Astrocyte (in vitro differentiated cells and primary cell): ENCODE measurements at regions not wholly inside any gene's neighbourhood (a gene's known extent, or its start where the extent isn't known, plus 50 kb on each side); places are given as distances from the start of the nearest gene placed in this dataset.

ENCODE experiments used
- DNase-seq: peaks from one replicate; pipeline ENCODE4 v3.0.0-alpha.2; 2010; ENCODE audit warnings: low read depth
- FAIRE-seq: peaks from 2 replicates; lab custom pipeline; 2011; peaks lifted over from hg19 to GRCh38; lab: Jason Lieb, UNC
- H2AFZ ChIP-seq: 2 replicates; pipeline ENCODE4 v1.6.0; 2012; ENCODE audit warnings: low read depth, low read length, inconsistent platforms
- H3K27ac ChIP-seq: 2 replicates; pipeline ENCODE4 v1.5.1; 2011; ENCODE audit warnings: low read depth, low read length, inconsistent platforms
- H3K27me3 ChIP-seq: 2 replicates; pipeline ENCODE4 v1.6.0; 2011; ENCODE audit warnings: low read length, inconsistent platforms; ENCODE audit not compliant: insufficient read depth
- H3K36me3 ChIP-seq: 2 replicates; pipeline ENCODE4 v1.5.1; 2011; ENCODE audit warnings: low read length, inconsistent platforms; ENCODE audit not compliant: insufficient read depth
- H3K4me1 ChIP-seq: 2 replicates; pipeline ENCODE4 v1.5.1; 2011; ENCODE audit warnings: low read length, inconsistent platforms; ENCODE audit not compliant: insufficient read depth
- H3K4me2 ChIP-seq: 2 replicates; pipeline ENCODE4 v1.6.0; 2012; ENCODE audit warnings: low read length, inconsistent platforms
- H3K4me3 ChIP-seq: 2 replicates; pipeline ENCODE4 v1.5.1; 2011; ENCODE audit warnings: low read depth, mild to moderate bottlenecking, low read length, inconsistent platforms; ENCODE audit not compliant: insufficient read depth
- H3K79me2 ChIP-seq: 2 replicates; pipeline ENCODE4 v1.6.0; 2012; ENCODE audit warnings: mild to moderate bottlenecking, low read length, inconsistent platforms; ENCODE audit not compliant: insufficient read depth
- H3K9ac ChIP-seq: 2 replicates; pipeline ENCODE4 v1.6.0; 2012; ENCODE audit warnings: mild to moderate bottlenecking, low read length, inconsistent platforms
- H3K9me3 ChIP-seq: 2 replicates; pipeline ENCODE4 v1.5.1; 2012; ENCODE audit warnings: low read depth, mild to moderate bottlenecking, low read length, inconsistent platforms; ENCODE audit not compliant: insufficient read depth
- H4K20me1 ChIP-seq: 2 replicates; pipeline ENCODE4 v1.6.0; 2012; ENCODE audit warnings: low read length, inconsistent platforms; ENCODE audit not compliant: insufficient read depth
- H3K27ac Mint-ChIP-seq: one replicate; pipeline ENCODE4 v1.8.0; 2021; ENCODE audit warnings: mild to moderate bottlenecking, mixed read lengths; ENCODE audit not compliant: unreplicated experiment
- H3K27me3 Mint-ChIP-seq: one replicate; pipeline ENCODE4 v1.8.0; 2021; ENCODE audit warnings: low read depth, mixed read lengths; ENCODE audit not compliant: unreplicated experiment
- H3K36me3 Mint-ChIP-seq: one replicate; pipeline ENCODE4 v1.8.0; 2021; ENCODE audit warnings: low read depth, mixed read lengths; ENCODE audit not compliant: unreplicated experiment
- H3K4me1 Mint-ChIP-seq: one replicate; pipeline ENCODE4 v1.8.0; 2021; ENCODE audit warnings: low read depth, mixed read lengths; ENCODE audit not compliant: unreplicated experiment
- H3K4me3 Mint-ChIP-seq: one replicate; pipeline ENCODE4 v1.8.0; 2021; ENCODE audit warnings: mild to moderate bottlenecking, moderate library complexity, mixed read lengths; ENCODE audit not compliant: unreplicated experiment
- H3K9me3 Mint-ChIP-seq: one replicate; pipeline ENCODE4 v1.8.0; 2021; ENCODE audit warnings: mild to moderate bottlenecking, mixed read lengths; ENCODE audit not compliant: unreplicated experiment
- CTCF ChIP-seq: IDR thresholded peaks from 2 replicates; pipeline ENCODE4 v1.5.1; 2011; ENCODE audit warnings: low read depth, mild to moderate bottlenecking, inconsistent platforms, low read length, moderate library complexity; ENCODE audit not compliant: insufficient read depth
- EZH2 ChIP-seq: IDR thresholded peaks from 2 replicates; pipeline ENCODE4 v1.6.1; 2012; ENCODE audit warnings: mild to moderate bottlenecking, low read length, inconsistent platforms; ENCODE audit not compliant: insufficient read depth

- no peaks in the 10 kb centered on the region for H3K36me3 Mint-ChIP-seq
- Histone ChIP-seq H3K27me3 (no peaks in the 10 kb centered on the region), H3K9me3 (peaks cover 4% of the 10 kb centered on the region), H3K4me1 (no peaks in the 10 kb centered on the region), H3K79me2 (no peaks in the 10 kb centered on the region), H3K4me3 (no peak overlapping the region), H2AFZ (no peak overlapping the region), H4K20me1 (no peaks in the 10 kb centered on the region), H3K27ac (no peak overlapping the region), H3K9ac (no peak overlapping the region), H3K4me2 (no peak overlapping the region), H3K36me3 (no peaks in the 10 kb centered on the region)
- H3K4me3 Mint-ChIP-seq = no peak overlapping the region
- FAIRE-seq = no peak
- no peaks in the 10 kb centered on the region for H3K9me3 Mint-ChIP-seq
- H3K27me3 Mint-ChIP-seq = no peaks in the 10 kb centered on the region
- H3K27ac Mint-ChIP-seq = peak overlapping the region; percentile 23
- H3K4me1 Mint-ChIP-seq = peaks cover 11% of the 10 kb centered on the region
- TF ChIP-seq CTCF (no peak), EZH2 (no peak)
- no peak for DNase-seq
Measured at GRCh38 chr12:118884226-118884625, 97.1 kb upstream of the SRRM4 start.

DNA sequence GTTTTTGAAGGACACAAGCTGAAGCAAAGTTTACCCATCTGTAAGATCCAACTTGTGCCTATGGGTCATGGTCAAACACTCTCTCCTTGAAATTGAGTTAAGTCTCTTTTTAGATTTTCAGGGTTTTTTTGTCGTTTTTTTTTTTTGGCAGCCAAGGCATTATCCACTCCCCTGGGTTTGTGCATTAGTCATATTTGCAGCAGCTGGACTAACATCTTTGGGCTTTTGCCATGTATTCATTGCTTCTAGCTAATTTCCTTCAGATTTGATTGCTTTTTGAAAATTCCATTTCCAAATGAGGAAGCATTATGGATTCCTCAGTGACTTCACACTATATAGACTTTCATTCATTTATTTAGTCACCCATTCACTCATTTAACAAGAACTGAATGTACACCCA, 80.3 kb upstream of the SRRM4 start:
- Histone ChIP-seq H3K36me3 (no peaks in the 10 kb centered on the region), H3K9ac (no peak overlapping the region), H3K4me2 (no peak overlapping the region), H3K9me3 (peaks cover 2% of the 10 kb centered on the region), H4K20me1 (no peaks in the 10 kb centered on the region), H3K27ac (no peak overlapping the region), H3K4me1 (no peaks in the 10 kb centered on the region), H3K27me3 (no peaks in the 10 kb centered on the region), H3K79me2 (no peaks in the 10 kb centered on the region), H2AFZ (no peak overlapping the region), H3K4me3 (no peak overlapping the region)
- Mint-ChIP-seq H3K27ac (no peak overlapping the region), H3K27me3 (peaks cover 4% of the 10 kb centered on the region), H3K9me3 (peaks cover 6% of the 10 kb centered on the region), H3K4me1 (no peaks in the 10 kb centered on the region), H3K4me3 (no peak overlapping the region), H3K36me3 (no peaks in the 10 kb centered on the region)
- no peak for TF ChIP-seq EZH2
- TF ChIP-seq CTCF = no peak
- DNase-seq (no peak), FAIRE-seq (no peak)

GRCh38 chr12:118908811-118909210, 72.5 kb upstream of the SRRM4 start:
- FAIRE-seq (no peak), DNase-seq (no peak)
- Histone ChIP-seq H4K20me1 (no peaks in the 10 kb centered on the region), H3K27ac (no peak overlapping the region), H3K79me2 (no peaks in the 10 kb centered on the region), H3K4me1 (no peaks in the 10 kb centered on the region), H3K36me3 (no peaks in the 10 kb centered on the region), H2AFZ (no peak overlapping the region), H3K9me3 (peaks cover 2% of the 10 kb centered on the region), H3K4me2 (no peak overlapping the region), H3K4me3 (no peak overlapping the region), H3K9ac (no peak overlapping the region), H3K27me3 (no peaks in the 10 kb centered on the region)
- Mint-ChIP-seq H3K36me3 (no peaks in the 10 kb centered on the region), H3K4me3 (no peak overlapping the region), H3K9me3 (peaks cover 2% of the 10 kb centered on the region), H3K4me1 (no peaks in the 10 kb centered on the region), H3K27ac (no peak overlapping the region), H3K27me3 (peaks cover 15% of the 10 kb centered on the region)
- TF ChIP-seq CTCF = no peak
- no peak for TF ChIP-seq EZH2
